HG03196 (cell line): ENCODE measurements at regions not wholly inside any gene's neighbourhood (a gene's known extent, or its start where the extent isn't known, plus 50 kb on each side); places are given as distances from the start of the nearest gene placed in this dataset.
"Not testable (repeated sequence)": the region's sequence is repeated elsewhere in the genome, so short reads cannot be mapped to it uniquely, and the experiment has no call there.

Experiments used
- ATAC-seq: cut with Tn5 transposase; IDR thresholded peaks from one replicate; pipeline ENCODE4 v1.9.1; 2021; ENCODE audit not compliant: unreplicated experiment

DNA sequence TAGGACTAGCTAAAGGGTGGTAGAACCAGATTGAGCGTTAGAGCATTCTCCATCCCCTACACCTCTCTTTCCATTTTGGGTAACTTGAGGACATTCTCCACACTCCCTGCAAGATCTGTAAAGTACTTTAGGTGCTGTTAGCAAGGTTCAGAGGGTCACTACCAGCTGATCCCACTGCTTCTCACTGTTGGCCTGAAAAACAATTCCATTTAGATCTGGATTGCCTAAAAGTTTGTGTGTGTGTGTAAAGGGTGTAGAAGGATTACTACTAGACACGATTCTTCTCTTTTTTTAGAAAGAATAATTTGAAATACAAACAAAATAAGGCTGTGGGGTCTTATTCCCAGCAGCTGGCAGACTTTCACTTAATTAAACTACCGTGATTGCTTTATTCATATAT is 95.1 kb upstream of the TMEM178A start:
- no peak for ATAC-seq

DNA sequence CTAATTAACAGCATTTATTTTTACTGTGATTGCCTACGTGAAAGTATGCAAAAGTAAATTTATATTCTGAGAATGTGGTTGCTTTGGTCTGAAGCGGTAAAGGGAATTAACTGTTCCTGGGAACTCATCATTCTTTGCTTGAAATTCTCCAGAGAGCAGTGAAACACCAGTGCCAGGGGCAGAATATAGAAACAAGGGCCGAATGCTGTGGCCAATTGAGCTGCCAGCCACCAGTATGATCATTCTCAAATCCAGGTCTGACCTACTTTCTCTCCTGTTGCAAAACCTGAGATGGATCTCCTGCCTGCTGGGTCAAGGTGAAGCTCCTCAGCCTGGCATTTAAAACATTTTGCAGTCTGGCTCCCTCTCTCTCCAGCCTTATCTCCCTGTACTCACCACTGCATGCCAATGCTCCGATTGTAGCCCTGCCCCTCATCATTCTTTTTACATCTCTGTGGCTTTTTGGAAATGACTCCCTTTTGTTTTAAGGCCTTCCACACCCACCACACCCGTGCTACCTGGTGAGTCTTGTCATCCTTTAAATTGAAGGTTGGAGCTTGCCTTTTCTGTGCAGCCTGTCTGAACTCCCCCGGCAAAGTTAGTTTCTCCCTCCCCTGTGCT is 94.5 kb upstream of the TMEM178A start:
- no peak for ATAC-seq

DNA sequence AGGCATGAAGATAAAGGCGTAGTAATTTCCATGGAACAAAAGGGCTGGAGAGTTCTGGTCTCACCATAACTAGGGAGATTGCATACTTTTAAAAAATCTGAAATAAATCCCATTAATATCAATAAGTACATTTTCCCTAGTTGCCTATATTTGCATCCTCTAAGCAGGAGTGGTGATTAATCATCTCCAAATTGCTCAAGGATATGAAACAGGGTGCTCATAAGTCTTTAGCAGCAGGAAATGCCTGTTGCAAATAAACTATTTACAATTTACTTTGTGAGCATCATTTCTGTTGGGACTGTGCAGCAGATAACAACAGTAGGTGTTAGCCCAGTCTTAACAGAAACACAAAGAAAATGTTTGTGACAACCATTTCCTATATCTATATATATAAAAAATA is 92.4 kb upstream of the TMEM178A start:
- ATAC-seq = no peak

DNA sequence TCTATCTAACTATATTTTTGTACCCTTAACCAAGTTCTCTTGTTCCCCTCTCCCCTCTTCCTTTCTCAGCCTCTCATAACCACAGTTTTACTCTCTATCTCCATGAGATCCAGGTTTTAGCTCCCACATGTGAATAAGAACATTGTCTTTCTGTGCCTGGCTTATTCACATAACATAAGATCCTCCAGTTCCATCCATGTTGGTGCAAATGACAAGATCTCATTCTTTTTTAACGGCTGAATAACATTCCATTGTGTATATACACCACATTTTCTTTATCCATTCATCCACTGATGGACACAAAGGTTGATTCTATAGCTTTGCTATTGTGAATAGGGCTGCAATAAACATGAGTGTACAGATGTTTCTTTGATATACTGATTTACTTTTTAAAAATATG is 83.9 kb upstream of the TMEM178A start:
- ATAC-seq = no peak

DNA sequence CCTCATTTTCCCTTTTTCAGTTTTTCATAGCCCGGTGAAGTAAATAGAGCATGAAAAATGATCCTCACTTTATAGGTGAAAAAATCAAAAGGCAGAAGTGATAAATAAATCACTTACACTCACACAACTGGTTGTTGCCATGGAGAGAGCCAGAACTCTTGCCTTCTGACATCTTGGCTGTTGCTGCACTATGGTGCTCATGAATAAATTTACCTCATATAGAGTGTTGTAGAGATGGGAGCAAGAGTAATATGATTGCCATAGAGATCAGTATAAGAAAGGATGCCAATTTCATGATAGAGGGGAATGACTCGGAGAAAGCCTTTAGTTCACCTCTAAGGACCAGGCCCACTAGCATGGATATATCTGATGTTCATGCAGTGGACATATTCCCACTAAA is 82.5 kb upstream of the TMEM178A start:
- no peak for ATAC-seq

DNA sequence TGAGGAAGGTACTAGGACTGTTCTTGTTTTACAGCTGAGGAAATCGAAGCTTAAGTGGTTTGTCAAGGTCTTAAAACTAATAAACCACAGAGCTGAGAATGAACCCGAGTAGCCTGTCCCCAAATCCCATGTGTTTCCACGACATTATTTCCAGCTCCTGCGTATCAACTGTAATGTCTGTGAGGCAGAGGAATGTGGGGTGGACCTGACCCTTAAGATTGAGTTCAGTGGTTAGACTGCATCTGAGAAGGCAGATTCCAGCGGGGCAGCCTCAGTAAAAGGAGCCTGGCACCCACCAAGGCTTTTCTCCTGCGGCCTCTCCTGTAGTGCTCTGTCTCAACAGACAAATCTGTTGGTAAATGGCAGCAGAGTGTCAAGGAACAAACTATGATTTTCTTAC is 81.9 kb upstream of the TMEM178A start:
- no peak for ATAC-seq

DNA sequence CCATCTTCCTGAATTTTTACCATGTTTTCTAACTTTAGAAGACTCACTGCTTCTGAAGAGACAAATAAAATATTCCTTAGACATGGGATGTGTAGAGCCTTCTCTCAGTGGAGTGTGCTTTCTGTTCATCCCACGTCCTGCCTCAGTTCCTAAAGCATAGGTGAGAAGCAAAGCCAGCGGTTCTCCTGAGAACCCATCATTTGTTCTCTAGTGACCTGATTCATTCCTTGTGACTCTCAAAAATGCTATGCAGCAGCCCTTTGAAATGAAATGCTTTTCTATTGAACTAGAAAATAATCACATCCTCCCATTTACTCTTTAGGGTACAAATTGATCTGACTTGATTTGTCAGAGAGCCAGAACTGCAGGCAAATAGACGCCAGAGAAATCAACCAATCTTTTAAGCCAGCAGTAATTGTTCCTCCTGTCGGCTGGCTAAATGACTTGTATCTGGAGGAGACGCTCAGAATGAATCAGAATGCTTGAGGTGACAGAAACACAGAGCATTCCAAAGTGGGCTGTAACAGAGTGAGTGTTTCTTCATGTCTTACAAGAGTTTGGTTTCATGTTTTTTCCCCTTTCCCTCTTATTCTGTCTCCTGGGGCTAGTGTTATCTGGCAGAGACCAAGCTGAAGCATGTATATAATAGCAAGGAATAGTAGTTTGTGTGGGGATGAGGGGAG is 81.3 kb upstream of the TMEM178A start:
- ATAC-seq = no peak

DNA sequence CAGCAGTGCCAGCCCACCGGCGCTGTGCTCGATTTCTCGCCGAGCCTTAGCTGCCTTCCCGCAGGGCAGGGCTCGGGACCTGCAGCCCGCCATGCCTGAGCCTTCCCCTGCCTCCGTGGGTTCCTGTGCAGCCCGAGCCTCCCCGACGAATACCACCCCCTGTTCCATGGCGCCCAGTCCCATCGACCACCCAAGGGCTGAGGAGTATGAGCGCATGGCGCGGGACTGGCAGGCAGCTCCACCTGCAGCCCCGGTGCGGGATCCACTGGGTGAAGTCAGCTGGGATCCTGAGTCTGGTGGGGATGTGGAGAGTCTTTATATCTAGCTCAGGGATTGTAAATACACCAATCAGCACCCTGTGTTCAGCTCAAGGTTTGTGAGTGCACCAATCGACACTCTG is 80.2 kb upstream of the TMEM178A start:
- ATAC-seq = not testable (repeated sequence)

DNA sequence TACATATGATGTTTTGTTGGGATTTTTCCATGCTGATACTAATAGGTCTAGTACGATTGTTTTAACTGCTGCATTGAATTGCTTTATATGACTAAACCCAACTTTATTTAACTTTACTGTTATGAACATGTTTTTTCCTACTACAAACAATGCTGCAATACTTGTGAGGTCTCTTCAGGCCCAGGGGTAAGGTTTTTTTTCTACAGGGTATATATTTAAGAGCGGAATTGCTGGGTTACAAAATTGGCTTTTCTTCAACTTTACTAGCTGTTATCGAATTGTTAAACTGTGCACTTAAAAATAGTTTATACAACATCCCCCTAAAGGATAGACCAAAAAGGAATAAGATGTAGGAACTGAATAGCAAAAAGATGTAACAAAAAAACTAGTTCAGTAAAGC is 78.5 kb upstream of the TMEM178A start:
- no peak for ATAC-seq

DNA sequence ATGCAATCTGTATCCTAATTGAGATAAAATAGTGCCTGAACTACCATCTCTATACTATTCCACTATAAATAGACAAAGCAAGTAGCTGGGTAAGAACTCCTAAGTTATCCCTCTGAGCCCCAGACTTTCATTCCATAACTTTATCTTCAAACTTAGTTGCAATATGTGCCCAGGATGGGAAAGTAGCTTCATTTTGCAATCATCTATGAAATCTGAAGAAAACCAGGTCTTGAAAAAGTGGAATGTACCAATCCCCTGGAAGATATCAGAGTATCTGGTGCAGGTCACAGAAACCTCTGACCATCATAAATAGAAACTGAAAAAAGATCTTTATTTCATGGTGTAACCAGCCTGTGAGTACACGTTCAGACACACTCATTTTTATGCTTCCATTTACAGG is 78.1 kb upstream of the TMEM178A start:
- ATAC-seq = no peak

DNA sequence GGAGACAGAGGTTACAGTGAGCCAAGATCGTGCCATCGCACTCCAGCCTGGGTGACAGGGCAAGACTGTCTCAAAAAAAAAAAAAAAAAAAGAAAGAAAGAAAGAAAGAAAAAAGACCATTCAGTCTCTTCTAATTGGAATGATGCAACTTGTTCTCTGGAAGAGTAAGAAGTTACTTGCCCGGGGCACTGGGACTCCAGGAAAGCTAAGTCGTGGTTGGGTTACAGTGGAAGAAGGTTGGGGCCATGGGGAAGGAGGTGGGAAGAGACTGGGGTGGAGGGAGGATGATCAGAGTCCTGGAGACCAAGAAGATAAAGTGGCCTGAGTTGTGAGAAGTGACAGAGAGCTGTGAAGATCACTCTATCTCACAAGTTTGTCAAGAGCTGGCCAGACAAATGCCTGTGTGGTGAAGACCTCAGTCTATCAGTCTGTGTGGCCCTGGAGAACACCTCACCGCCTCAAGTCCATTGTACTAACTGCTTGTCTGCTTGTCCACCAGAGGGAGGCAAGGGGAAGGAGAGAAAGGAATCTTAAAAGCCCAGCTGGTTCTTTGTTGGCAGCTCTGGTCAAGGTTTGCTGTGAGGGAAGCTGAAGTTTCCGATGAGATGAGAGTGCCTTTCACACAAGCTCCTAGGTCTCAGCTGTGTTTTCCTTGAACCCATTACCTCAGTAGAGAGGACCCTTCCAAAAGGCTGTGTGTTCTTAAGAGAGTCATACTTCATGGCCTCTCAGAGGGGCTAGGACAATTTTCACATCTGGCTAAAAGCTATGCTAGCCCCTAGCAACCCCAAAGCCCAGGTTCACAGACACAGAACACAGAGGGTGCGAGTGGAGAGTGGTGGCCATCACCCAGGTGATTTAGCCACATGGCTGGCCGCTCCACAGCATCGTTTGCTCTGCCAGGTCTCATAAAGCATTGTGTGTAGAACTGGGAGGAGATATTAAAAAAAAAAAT is 72.0 kb upstream of the TMEM178A start:
- no peak for ATAC-seq

DNA sequence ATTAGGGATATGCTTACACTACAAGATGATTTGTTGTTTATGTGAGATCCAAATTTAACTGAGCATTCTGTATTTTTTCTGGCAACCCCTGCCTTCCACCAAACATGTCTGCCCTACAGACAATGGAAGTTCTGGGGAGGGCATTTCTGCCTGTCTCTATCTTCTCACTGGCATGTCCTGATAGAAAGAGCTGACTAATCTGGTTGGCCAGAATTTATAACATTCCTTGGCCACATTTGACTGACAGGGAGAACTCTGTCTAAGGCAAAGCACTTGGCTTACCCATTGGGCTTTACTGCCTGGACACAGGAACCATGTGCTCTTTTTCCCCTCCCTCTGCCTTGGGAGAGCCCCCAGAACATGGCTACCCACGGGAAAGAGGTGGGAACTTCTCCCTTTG is 70.6 kb upstream of the TMEM178A start:
- no peak for ATAC-seq

DNA sequence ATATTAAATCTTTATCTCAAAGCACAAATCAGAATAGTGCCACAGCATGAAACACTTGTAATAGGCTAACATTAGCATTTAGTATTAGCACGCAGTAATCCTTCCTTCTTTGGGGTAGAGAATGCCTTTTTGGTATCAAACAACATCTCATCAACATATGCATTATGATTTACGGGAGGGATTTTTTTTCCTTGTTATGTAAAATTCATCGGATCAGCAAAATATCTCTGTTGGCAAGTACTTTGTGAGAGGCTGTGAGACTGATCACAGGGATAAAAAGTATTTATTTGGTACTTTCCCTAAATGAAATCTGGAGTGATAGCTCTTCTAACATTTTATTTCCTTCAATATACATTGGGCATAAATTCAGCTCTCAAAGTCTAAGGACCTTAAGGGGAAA is 68.4 kb upstream of the TMEM178A start:
- ATAC-seq = no peak

DNA sequence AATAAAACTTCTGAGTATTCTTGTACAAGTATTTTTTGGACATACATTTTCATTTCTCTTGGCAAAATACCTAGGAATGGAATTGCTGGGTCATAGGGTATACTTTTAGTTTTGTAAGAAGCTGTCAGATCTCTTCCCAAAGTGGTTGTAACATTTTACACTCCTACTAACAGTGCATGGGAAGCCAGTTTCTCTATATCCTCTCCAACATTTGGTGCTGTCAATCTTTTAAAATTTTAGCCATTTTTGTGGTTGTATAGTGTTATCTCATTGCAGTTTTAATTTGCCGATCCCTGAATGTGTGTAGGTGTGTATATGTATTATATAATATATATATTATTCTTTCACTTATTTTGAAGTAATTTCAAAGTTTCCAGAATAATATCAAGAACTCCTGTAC is 63.1 kb upstream of the TMEM178A start:
- ATAC-seq = no peak

DNA sequence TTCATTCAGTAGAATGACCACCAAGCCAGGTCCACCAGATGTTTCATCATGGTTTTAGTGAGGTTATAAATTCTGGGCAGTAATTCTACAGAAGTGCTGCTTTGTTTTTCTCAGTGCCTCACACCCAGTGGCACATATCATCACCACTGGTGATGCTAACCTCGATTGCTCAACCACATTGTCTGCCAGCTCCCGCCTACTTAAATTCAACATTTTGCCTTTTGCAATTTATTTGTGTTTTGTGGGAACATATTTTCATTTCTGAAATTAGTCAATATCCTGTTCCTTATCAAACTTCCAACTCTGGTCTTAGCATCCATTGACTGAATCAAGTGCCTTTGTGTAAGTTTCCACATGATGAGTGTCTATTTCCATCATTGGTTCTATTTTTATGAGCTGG is 62.3 kb upstream of the TMEM178A start:
- ATAC-seq = no peak

DNA sequence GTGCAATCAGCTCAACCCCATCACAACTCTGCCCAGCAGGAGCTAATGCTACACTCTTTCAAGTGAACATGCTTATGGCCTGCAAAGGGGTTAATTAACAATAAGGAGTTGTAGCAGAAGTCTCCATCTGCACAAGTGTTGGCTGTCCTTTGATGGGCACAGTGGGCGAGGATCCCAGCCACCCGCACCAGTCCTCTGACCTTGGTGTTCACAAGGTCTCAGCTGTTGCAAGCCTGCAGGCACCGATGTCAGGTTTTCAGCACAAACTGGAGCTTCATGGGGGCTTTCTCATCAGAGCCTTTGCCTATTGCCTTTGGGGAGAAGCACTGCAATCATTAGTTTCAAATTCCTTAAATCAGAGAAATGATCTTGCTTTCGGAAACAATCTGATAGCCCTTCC is 60.9 kb upstream of the TMEM178A start:
- no peak for ATAC-seq

DNA sequence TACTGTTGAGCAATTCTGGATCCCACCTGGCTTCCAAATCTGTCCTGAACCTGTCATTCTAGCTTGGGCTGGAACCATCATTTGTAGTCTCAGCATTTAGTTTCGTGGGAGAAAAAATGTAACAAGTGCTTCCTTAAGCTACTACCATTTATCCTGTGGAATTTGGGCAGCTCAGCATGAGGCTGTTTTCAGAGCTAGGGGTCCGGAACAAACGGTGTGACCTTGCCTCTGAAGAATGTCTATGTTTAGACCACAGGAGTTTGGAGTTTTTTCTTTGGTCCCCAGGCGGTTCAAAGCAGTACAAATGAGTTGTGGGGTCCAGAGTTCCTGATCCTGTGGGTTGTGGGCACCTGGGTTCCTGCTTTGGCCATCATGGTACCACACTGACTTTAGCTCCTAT is 59.1 kb upstream of the TMEM178A start:
- ATAC-seq = no peak

DNA sequence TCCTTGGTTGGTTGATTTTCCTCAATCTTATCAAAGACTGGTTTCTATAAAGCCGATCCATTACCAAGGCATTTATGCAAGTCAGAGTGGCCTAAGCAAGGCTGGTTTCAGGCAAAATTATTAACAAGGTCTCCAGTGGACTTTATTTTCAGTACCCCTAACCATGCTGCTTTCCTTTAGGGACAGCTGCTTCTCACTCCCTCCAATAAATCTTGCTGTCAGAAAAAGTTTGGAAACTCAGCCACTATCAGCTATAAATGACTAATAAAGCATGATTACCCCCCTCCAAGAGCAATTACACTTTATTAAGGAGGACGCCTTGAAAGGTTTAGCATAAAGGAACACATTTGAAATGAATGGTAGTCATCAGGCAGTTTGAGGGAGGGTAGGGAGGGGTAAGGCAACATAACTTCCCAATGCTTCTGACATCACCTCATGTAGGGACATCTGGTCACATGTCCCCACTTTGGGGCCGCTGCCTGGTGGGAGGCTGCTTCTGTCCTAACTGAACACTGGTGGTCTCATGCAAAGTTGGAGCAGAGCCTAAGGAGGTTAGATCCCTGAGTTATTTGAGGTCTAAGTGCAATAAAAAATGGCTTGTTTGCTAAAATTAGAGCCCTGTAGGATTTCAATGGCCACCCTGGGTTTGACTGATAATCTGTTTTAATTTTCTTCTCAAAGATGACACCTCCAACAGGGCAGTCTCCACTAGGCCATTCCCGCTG is 58.0 kb upstream of the TMEM178A start:
- ATAC-seq = no peak

DNA sequence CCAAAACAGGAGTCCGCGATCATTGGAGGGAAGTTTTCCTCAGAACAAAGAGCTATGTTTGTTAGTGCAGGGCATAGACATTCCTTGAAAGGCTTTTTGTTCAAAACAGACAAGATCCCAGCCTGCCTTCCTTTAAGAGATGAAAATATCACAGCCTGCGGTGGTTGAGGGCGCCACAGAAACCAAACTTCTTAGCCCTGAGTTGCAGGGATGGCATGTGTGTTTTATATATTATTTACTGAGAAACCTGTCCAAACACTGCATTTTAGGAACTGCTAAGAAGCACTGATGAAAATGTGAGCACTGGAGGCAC is 57.5 kb upstream of the TMEM178A start:
- ATAC-seq = no peak

DNA sequence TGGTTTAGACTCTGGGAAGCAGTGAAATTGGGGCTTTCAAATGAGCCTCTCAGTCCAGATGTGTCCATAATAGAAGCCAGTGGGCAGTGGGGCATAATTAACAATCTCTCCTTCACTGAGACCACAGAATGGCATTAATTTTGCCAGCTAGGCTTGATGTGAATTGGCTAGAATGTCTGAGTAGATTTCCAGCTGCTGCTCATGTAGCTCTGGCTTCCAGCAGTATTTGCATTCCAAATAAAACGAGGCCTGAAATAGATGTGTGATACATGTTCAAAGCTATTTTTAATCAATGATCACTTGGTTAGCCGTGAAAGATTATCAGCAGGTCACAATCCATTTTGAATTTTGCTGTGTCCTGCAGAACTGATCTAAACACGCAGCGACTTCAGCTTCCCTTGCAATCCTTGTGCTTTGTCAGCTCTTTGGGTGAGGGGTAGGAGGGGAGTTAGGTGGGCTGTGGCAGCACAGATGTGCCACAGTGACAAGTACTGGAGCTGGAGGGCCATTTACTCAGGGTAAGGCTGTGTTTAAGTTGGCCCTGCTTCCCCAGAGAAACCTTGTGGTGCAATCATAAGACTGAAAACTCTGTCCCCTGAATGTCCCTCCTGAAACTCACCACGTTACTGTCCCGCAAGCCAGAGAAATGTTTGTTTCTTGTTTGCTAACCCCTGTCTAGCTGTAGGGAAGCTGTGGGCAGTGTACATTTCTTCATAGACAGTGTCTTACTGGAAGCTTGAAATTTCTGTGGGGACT is 56.9 kb upstream of the TMEM178A start:
- ATAC-seq = no peak

DNA sequence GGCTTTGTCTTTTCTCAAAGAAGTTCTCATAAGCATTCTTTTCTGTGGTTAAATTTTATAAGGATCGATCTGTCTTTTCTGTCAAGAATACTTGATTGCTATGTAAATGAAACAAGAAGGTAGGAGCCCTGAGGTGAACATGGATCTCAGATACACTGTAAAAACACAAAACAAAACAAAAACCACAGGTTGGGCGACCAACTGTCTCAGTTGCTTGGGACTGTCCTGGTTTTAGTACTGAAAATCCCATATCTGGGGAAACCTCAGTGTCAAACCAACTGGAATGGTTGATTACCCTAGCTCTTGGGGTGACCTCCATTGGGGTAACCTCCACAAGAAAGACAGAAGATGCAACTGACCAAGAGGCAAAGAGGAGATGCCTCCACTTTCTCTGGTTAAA is 55.8 kb upstream of the TMEM178A start:
- no peak for ATAC-seq
